Glutamatergic neuron (in vitro differentiated cells): ENCODE measurements at regions not wholly inside any gene's neighbourhood (a gene's known extent, or its start where the extent isn't known, plus 50 kb on each side); places are given as distances from the start of the nearest gene placed in this dataset.
A peak's percentile ranks its signal among the peaks of the same experiment; 100 is the strongest.

ENCODE experiments used
- DNase-seq: peaks from one replicate; pipeline ENCODE4 v3.0.0; 2022
- H3K27ac Mint-ChIP-seq: one replicate; pipeline ENCODE4 v1.8.0; 2020; ENCODE audit warnings: mild to moderate bottlenecking, mixed read lengths, inconsistent platforms; ENCODE audit not compliant: unreplicated experiment
- H3K27me3 Mint-ChIP-seq: one replicate; pipeline ENCODE4 v1.8.0; 2020; ENCODE audit warnings: mild to moderate bottlenecking, moderate library complexity, mixed read lengths, inconsistent platforms; ENCODE audit not compliant: unreplicated experiment
- H3K36me3 Mint-ChIP-seq: one replicate; pipeline ENCODE4 v1.8.0; 2020; ENCODE audit warnings: mild to moderate bottlenecking, mixed read lengths, inconsistent platforms; ENCODE audit not compliant: unreplicated experiment
- H3K4me1 Mint-ChIP-seq: one replicate; pipeline ENCODE4 v1.8.0; 2020; ENCODE audit warnings: mild to moderate bottlenecking, low read depth, mixed read lengths, inconsistent platforms; ENCODE audit not compliant: unreplicated experiment
- H3K4me3 Mint-ChIP-seq: one replicate; pipeline ENCODE4 v1.8.0; 2020; ENCODE audit warnings: mild to moderate bottlenecking, mixed read lengths, inconsistent platforms; ENCODE audit not compliant: unreplicated experiment
- H3K9me3 Mint-ChIP-seq: one replicate; pipeline ENCODE4 v1.8.0; 2020; ENCODE audit warnings: mild to moderate bottlenecking, moderate library complexity, mixed read lengths, inconsistent platforms; ENCODE audit not compliant: unreplicated experiment
- CTCF ChIP-seq: fragments of 200-600 bp; sonication (generic); IDR thresholded peaks from one replicate; pipeline ENCODE4 v1.5.0; 2021; ENCODE audit not compliant: partially characterized antibody, unreplicated experiment

DNA sequence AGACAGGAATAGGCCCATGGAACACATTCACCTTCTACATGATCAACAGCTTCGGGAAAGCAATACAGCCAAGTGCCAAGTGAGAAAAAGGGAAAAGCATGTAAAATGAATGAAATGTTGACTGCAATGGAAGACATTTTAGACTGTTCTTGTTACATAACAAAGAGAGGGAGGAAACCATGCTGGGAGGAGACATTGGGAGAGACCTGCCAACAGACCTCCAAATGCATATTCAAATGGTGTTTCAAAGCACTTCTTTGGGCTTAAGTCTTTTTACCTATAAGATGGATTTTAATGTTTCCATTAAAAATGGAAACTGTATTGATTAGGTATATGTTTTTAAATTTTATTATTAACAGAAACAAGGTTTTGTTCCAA is 350.0 kb upstream of the THBS1 start:
- Mint-ChIP-seq H3K36me3 (no peaks in the 10 kb centered on the region), H3K9me3 (peaks cover 5% of the 10 kb centered on the region), H3K27me3 (no peaks in the 10 kb centered on the region), H3K4me1 (peaks cover 17% of the 10 kb centered on the region), H3K4me3 (no peak overlapping the region), H3K27ac (no peak overlapping the region)
- TF ChIP-seq CTCF, result no peak
- DNase-seq, result no peak

- TF ChIP-seq CTCF, result no peak
- Mint-ChIP-seq H3K9me3 (peaks cover 5% of the 10 kb centered on the region), H3K4me1 (peaks cover 17% of the 10 kb centered on the region), H3K4me3 (no peak overlapping the region), H3K36me3 (no peaks in the 10 kb centered on the region), H3K27me3 (no peaks in the 10 kb centered on the region), H3K27ac (peak overlapping the region; percentile 17)
- DNase-seq, result peak; percentile 18
These were observed 348.4 kb upstream of the THBS1 start for GRCh38 chr15:39232512-39232911.

DNA sequence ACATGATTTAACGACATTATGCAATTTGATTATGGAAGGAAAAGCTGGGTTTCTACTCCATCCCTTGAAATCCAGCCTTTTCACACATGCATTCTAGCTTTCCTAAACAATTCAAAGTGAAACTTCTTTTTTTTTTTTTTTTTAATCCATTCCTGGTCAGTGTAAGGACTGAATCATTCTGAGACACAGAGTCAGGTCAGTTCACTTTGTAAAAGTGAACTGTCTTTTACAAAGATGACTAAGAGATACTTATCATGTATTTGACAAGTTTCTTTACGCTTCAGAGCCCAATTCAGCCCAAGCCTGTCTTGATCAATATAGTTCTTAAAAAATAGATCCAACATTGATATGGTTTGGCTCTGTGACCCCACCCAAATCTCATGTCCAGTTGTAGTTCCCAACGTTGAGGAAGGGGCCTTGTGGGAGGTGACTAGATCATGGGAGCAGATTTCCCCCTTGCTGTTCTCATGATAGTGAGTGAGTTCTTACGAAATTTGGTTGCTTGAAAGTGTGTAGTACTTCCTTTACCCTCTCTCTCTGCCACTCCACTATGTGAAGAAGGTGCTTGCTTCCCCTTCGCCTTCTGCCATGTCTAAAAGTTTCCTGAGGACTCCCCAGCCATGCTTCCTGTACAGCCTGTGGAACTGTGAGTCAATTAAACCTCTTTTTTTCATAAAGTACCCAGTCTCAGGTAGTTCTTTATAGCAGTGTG is 345.6 kb upstream of the THBS1 start:
- no peak for TF ChIP-seq CTCF
- Mint-ChIP-seq H3K27me3 (no peaks in the 10 kb centered on the region), H3K9me3 (peaks cover 5% of the 10 kb centered on the region), H3K4me1 (peaks cover 8% of the 10 kb centered on the region), H3K36me3 (no peaks in the 10 kb centered on the region), H3K27ac (no peak overlapping the region), H3K4me3 (no peak overlapping the region)
- no peak for DNase-seq

- no peak overlapping the region for H3K4me3 Mint-ChIP-seq
- H3K27me3 Mint-ChIP-seq, result no peaks in the 10 kb centered on the region
- TF ChIP-seq CTCF, result no peak
- peaks cover 6% of the 10 kb centered on the region for H3K4me1 Mint-ChIP-seq
- H3K27ac Mint-ChIP-seq, result no peak overlapping the region
- no peak for DNase-seq
- H3K36me3 Mint-ChIP-seq, result no peaks in the 10 kb centered on the region
- peaks cover 4% of the 10 kb centered on the region for H3K9me3 Mint-ChIP-seq
These were observed 344.5 kb upstream of the THBS1 start for GRCh38 chr15:39236375-39236774.

- Mint-ChIP-seq H3K4me1 (no peaks in the 10 kb centered on the region), H3K36me3 (no peaks in the 10 kb centered on the region), H3K9me3 (peaks cover 1% of the 10 kb centered on the region), H3K27ac (no peak overlapping the region), H3K27me3 (no peaks in the 10 kb centered on the region), H3K4me3 (no peak overlapping the region)
- TF ChIP-seq CTCF, result no peak
- no peak for DNase-seq
These were observed 342.4 kb upstream of the THBS1 start for GRCh38 chr15:39238443-39238842.
